WTC11 (cell line): ENCODE measurements at regions not wholly inside any gene's neighbourhood (a gene's known extent, or its start where the extent isn't known, plus 50 kb on each side); places are given as distances from the start of the nearest gene placed in this dataset.

Experiments used
- ATAC-seq: fragments of 200-7000 bp; cut with Tn5 transposase; 2 replicates; pipeline ENCODE4 v1.10.0; 2021; ENCODE audit warnings: mild to moderate bottlenecking, moderate library complexity
- CTCF ChIA-PET: fragments of 300-600 bp; sonication (Branson Sonifier 250); formaldehyde crosslinking; loops from one replicate; lab custom pipeline; 2021; ENCODE audit warnings: antibody characterized with exemption; lab: Charles Lee
- POLR2A ChIA-PET: fragments of 350-600 bp; sonication (Branson Sonifier 250); formaldehyde crosslinking; loops from one replicate; lab custom pipeline; 2021; ENCODE audit warnings: antibody characterized with exemption; lab: Charles Lee
- DNase-seq: peaks from one replicate; pipeline ENCODE4 v3.0.0; 2021; ENCODE audit warnings: low spot score
- H3K27ac Mint-ChIP-seq: 2 replicates; pipeline ENCODE4 v1.8.0; 2021; ENCODE audit warnings: mixed read lengths
- H3K27me3 Mint-ChIP-seq: 2 replicates; pipeline ENCODE4 v1.8.0; 2021; ENCODE audit warnings: low read depth, mild to moderate bottlenecking, moderate library complexity, mixed read lengths
- H3K36me3 Mint-ChIP-seq: 2 replicates; pipeline ENCODE4 v1.8.0; 2021; ENCODE audit warnings: mixed read lengths
- H3K4me1 Mint-ChIP-seq: 2 replicates; pipeline ENCODE4 v1.8.0; 2022; ENCODE audit warnings: mixed read lengths
- H3K4me3 Mint-ChIP-seq: 2 replicates; pipeline ENCODE4 v1.8.0; 2021; ENCODE audit warnings: mild to moderate bottlenecking, moderate library complexity, mixed read lengths
- H3K9me3 Mint-ChIP-seq: 2 replicates; pipeline ENCODE4 v1.8.0; 2021; ENCODE audit warnings: mixed read lengths
- ATF3 ChIP-seq: sonication (generic); formaldehyde crosslinking; conservative IDR thresholded peaks from 2 replicates; pipeline ENCODE4 v1.8.1; 2022; ENCODE audit warnings: mild to moderate bottlenecking, missing genetic modification reagents
- CBFB ChIP-seq: sonication (generic); formaldehyde crosslinking; IDR thresholded peaks from 2 replicates; pipeline ENCODE4 v1.8.1; 2022; ENCODE audit warnings: mild to moderate bottlenecking, low read depth, missing genetic modification reagents
- CDX4 ChIP-seq: fragments of 250-450 bp; sonication (Bioruptor Pico); IDR thresholded peaks from 2 replicates; pipeline ENCODE4 v1.9.0; 2021; ENCODE audit warnings: moderate library complexity, mild to moderate bottlenecking, inconsistent platforms, borderline replicate concordance
- CREM ChIP-seq: sonication (generic); formaldehyde crosslinking; IDR thresholded peaks from 2 replicates; pipeline ENCODE4 v1.8.1; 2022; ENCODE audit warnings: mild to moderate bottlenecking, missing genetic modification reagents, moderate library complexity
- ETV6 ChIP-seq: sonication (generic); formaldehyde crosslinking; IDR thresholded peaks from 2 replicates; pipeline ENCODE4 v1.8.1; 2022; ENCODE audit warnings: mild to moderate bottlenecking, missing genetic modification reagents
- GTF2I ChIP-seq: fragments of 250-450 bp; sonication (Bioruptor Pico); conservative IDR thresholded peaks from 2 replicates; pipeline ENCODE4 v1.4.0; 2021; ENCODE audit warnings: mild to moderate bottlenecking
- HMGA2 ChIP-seq: fragments of 250-450 bp; sonication (Bioruptor Pico); IDR thresholded peaks from 2 replicates; pipeline ENCODE4 v1.4.0; 2021; ENCODE audit warnings: mild to moderate bottlenecking, moderate library complexity
- MYBL2 ChIP-seq: sonication (generic); formaldehyde crosslinking; IDR thresholded peaks from 2 replicates; pipeline ENCODE4 v1.8.1; 2023; ENCODE audit warnings: mild to moderate bottlenecking, moderate library complexity, missing genetic modification reagents
- NFYB ChIP-seq: sonication (generic); formaldehyde crosslinking; conservative IDR thresholded peaks from 2 replicates; pipeline ENCODE4 v1.8.0; 2022; ENCODE audit warnings: low read depth, missing genetic modification reagents
- NR3C1 ChIP-seq: sonication (generic); formaldehyde crosslinking; conservative IDR thresholded peaks from 2 replicates; pipeline ENCODE4 v1.8.1; 2023; ENCODE audit warnings: low read depth, mild to moderate bottlenecking, missing genetic modification reagents
- RORB ChIP-seq: fragments of 250-450 bp; sonication (Bioruptor Pico); IDR thresholded peaks from 2 replicates; pipeline ENCODE4 v1.9.0; 2021; ENCODE audit warnings: mild to moderate bottlenecking
- SMAD3 ChIP-seq: sonication (generic); formaldehyde crosslinking; IDR thresholded peaks from 2 replicates; pipeline ENCODE4 v1.8.0; 2022; ENCODE audit warnings: missing genetic modification reagents, mild to moderate bottlenecking, borderline replicate concordance
- TEAD1 ChIP-seq: sonication (generic); formaldehyde crosslinking; IDR thresholded peaks from 2 replicates; pipeline ENCODE4 v1.8.0; 2022; ENCODE audit warnings: mild to moderate bottlenecking, missing genetic modification reagents
- ZMAT4 ChIP-seq: fragments of 250-450 bp; sonication (Bioruptor Pico); IDR thresholded peaks from 2 replicates; pipeline ENCODE4 v1.9.0; 2021; ENCODE audit warnings: mild to moderate bottlenecking
- ZNF121 ChIP-seq: sonication (generic); formaldehyde crosslinking; IDR thresholded peaks from 2 replicates; pipeline ENCODE4 v1.8.0; 2023; ENCODE audit warnings: missing genetic modification reagents
- TF ChIP-seq, protein P1 (sequence below): sonication (generic); formaldehyde crosslinking; conservative IDR thresholded peaks from 2 replicates; pipeline ENCODE4 v1.8.1; 2023; ENCODE audit warnings: mild to moderate bottlenecking, low read depth, missing genetic modification reagents, moderate library complexity
- TF ChIP-seq, protein P2 (sequence below): sonication (generic); formaldehyde crosslinking; IDR thresholded peaks from 2 replicates; pipeline ENCODE4 v1.8.1; 2022; ENCODE audit warnings: mild to moderate bottlenecking, moderate library complexity, missing genetic modification reagents
- TF ChIP-seq, protein P3 (sequence below): fragments of 250-450 bp; sonication (Bioruptor Pico); IDR thresholded peaks from 2 replicates; pipeline ENCODE4 v1.9.0; 2021; ENCODE audit warnings: mild to moderate bottlenecking, borderline replicate concordance

DNA sequence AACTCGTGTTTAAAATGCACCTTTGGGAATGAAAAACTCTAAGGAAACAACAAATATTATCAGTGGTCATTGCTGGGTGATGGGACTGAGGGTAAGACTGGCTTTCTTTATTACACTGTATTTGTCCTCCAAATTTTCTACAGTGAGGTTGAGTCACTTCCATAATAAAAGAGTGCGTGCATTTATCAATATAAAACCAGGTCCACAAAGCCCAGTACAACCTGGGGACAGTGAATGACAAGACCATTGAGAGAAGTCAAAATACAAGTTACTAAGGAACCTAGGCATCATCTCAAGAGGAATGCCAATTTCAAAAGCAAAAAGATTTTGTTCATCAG, 76.4 kb downstream of the MAGED4 start:
- ChIA-PET CTCF (interaction anchor here (0.6 to 1.4 kb wide), 7 partner anchors 10 to 1112 kb away, joined by 3 to 7 read pairs (median 3); no protein-coding TSS in a partner anchor), POLR2A (no interaction called here)
- H3K9me3 Mint-ChIP-seq, result no peaks in the 10 kb centered on the region
- TF ChIP-seq SMAD3 (CRISPR knock-in tag), result no peak
- no peak for TF ChIP-seq ATF3
- no peak for TF ChIP-seq NFYB (CRISPR knock-in tag)
- TF ChIP-seq ETV6 (CRISPR knock-in tag), result no peak
- no peak for TF ChIP-seq CREM (CRISPR knock-in tag)
- no peak for TF ChIP-seq ZNF121 (CRISPR knock-in tag)
- TF ChIP-seq HMGA2 (CRISPR knock-in tag), result no peak
- TF ChIP-seq, protein P1, sequence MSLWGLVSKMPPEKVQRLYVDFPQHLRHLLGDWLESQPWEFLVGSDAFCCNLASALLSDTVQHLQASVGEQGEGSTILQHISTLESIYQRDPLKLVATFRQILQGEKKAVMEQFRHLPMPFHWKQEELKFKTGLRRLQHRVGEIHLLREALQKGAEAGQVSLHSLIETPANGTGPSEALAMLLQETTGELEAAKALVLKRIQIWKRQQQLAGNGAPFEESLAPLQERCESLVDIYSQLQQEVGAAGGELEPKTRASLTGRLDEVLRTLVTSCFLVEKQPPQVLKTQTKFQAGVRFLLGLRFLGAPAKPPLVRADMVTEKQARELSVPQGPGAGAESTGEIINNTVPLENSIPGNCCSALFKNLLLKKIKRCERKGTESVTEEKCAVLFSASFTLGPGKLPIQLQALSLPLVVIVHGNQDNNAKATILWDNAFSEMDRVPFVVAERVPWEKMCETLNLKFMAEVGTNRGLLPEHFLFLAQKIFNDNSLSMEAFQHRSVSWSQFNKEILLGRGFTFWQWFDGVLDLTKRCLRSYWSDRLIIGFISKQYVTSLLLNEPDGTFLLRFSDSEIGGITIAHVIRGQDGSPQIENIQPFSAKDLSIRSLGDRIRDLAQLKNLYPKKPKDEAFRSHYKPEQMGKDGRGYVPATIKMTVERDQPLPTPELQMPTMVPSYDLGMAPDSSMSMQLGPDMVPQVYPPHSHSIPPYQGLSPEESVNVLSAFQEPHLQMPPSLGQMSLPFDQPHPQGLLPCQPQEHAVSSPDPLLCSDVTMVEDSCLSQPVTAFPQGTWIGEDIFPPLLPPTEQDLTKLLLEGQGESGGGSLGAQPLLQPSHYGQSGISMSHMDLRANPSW (CRISPR knock-in tag), result no peak
- TF ChIP-seq GTF2I (CRISPR knock-in tag), result no peak
- no peak for TF ChIP-seq RORB (CRISPR knock-in tag)
- TF ChIP-seq, protein P2, sequence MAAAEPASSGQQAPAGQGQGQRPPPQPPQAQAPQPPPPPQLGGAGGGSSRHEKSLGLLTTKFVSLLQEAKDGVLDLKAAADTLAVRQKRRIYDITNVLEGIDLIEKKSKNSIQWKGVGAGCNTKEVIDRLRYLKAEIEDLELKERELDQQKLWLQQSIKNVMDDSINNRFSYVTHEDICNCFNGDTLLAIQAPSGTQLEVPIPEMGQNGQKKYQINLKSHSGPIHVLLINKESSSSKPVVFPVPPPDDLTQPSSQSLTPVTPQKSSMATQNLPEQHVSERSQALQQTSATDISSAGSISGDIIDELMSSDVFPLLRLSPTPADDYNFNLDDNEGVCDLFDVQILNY (CRISPR knock-in tag), result no peak
- no peak for TF ChIP-seq NR3C1 (CRISPR knock-in tag)
- no peak for TF ChIP-seq CBFB
- no peak for TF ChIP-seq ZMAT4 (CRISPR knock-in tag)
- no peak for TF ChIP-seq MYBL2 (CRISPR knock-in tag)
- TF ChIP-seq, protein P3, sequence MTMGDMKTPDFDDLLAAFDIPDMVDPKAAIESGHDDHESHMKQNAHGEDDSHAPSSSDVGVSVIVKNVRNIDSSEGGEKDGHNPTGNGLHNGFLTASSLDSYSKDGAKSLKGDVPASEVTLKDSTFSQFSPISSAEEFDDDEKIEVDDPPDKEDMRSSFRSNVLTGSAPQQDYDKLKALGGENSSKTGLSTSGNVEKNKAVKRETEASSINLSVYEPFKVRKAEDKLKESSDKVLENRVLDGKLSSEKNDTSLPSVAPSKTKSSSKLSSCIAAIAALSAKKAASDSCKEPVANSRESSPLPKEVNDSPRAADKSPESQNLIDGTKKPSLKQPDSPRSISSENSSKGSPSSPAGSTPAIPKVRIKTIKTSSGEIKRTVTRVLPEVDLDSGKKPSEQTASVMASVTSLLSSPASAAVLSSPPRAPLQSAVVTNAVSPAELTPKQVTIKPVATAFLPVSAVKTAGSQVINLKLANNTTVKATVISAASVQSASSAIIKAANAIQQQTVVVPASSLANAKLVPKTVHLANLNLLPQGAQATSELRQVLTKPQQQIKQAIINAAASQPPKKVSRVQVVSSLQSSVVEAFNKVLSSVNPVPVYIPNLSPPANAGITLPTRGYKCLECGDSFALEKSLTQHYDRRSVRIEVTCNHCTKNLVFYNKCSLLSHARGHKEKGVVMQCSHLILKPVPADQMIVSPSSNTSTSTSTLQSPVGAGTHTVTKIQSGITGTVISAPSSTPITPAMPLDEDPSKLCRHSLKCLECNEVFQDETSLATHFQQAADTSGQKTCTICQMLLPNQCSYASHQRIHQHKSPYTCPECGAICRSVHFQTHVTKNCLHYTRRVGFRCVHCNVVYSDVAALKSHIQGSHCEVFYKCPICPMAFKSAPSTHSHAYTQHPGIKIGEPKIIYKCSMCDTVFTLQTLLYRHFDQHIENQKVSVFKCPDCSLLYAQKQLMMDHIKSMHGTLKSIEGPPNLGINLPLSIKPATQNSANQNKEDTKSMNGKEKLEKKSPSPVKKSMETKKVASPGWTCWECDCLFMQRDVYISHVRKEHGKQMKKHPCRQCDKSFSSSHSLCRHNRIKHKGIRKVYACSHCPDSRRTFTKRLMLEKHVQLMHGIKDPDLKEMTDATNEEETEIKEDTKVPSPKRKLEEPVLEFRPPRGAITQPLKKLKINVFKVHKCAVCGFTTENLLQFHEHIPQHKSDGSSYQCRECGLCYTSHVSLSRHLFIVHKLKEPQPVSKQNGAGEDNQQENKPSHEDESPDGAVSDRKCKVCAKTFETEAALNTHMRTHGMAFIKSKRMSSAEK, result no peak
- TF ChIP-seq CDX4 (CRISPR knock-in tag), result no peak
- no peak for TF ChIP-seq TEAD1 (CRISPR knock-in tag)
- H3K36me3 Mint-ChIP-seq, result no peaks in the 10 kb centered on the region
- peaks cover 2% of the 10 kb centered on the region; the same call in 1 of the 2 replicates for H3K27me3 Mint-ChIP-seq
- DNase-seq (no peak), ATAC-seq (no peak)
- peak overlapping the region; percentile 89 for H3K4me3 Mint-ChIP-seq
- H3K27ac Mint-ChIP-seq, result peak overlapping the region; percentile 49; the same call in 1 of the 2 replicates
- H3K4me1 Mint-ChIP-seq, result peaks cover 17% of the 10 kb centered on the region
